ENCODE measurements at regions not wholly inside any gene's neighbourhood (a gene's known extent, or its start where the extent isn't known, plus 50 kb on each side); places are given as distances from the start of the nearest gene placed in this dataset.
A peak's percentile ranks its signal among the peaks of the same experiment; 100 is the strongest.

DNA sequence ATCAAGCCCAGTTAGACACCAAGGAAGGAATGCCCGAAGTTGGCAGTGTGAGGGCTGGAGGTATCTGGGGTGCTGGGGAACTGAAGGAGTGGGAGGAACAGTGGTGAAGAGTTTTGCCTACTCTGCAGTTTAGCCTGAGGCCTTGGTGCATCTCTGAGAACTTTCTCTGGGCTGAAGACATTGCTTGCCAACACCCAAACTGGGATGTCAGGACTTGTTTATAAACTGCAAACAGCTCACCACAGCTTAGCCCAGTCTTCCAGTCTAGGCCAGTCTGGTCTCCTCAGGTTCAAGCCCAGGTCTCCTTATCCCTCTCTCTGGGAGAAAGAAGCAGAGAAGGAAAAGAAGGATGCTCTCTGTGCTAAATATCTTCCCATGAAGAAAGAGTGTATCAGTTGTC lies 68.0 kb upstream of the BOC start:
- no peak for TF ChIP-seq EP300 (IDR thresholded peaks at IDR 0.05)
- no peak for TF ChIP-seq POLR2A (IDR thresholded peaks at IDR 0.05)
- Histone ChIP-seq H3K27ac (no peak overlapping the region), H3K27me3 (no peaks in the 10 kb centered on the region), H3K9me3 (no peaks in the 10 kb centered on the region), H3K4me1 (peaks cover 0 to 13% (median 0%) of the 10 kb centered on the region in 4 donors), H3K36me3 (no peaks in the 10 kb centered on the region), H3K4me3 (no peak overlapping the region)
- DNase-seq (ENCODE audit: low spot score in 2 of 2): no peak
- 84 to 100% methylated on average over 1 of the region's 1 CpG for WGBS, 2 donors

DNA sequence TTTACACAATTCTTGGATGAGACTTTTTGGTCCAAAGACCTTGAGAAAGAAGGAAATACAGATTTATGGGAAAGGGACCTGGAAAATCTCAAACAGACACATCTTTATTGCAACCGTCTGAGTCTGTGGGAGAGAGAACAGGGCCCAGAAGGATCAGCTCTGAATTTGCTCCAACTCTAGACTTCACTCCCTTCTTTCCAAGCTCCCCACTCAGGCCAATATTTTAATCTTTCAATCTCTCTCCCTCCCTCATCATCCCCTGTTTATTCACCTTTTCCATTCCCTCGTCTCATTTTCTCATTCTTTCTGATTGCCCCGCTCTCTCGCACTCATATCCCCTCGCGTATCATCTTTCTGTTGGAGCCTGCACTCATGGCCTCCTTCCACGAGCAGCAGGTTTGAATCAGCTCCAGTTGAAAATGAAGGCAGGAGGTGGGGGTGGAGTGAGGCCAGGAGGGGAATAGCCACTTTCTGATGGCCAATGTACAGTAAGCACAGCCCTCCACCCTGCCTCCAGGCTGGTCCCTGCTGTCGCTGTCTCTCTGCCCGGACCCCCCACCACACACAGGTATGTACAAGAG lies 63.6 kb upstream of the BOC start:
- TF ChIP-seq POLR2A (IDR thresholded peaks at IDR 0.05) (no peak), EP300 (IDR thresholded peaks at IDR 0.05) (peak in 1 of 2 donors; percentile 15)
- no peaks in the 10 kb centered on the region for H3K36me3 ChIP-seq
- peaks cover 0 to 33% (median 0%) of the 10 kb centered on the region in 4 donors for H3K4me1 ChIP-seq
- DNase-seq (ENCODE audit: low spot score in 2 of 2): peak in 1 of 2 donors; percentile 36
- H3K4me3 ChIP-seq: no peak overlapping the region
- no peaks in the 10 kb centered on the region for H3K9me3 ChIP-seq
- H3K27ac ChIP-seq: peak overlapping the region in 2 of 4 donors; percentile 52 to 56
- WGBS, 2 donors: 56 to 79% methylated on average over 9 of the region's 9 CpGs
- H3K27me3 ChIP-seq: no peaks in the 10 kb centered on the region

GRCh38 chr3:113148284-113148683 lies 63.1 kb upstream of the BOC start:
- no peak overlapping the region for H3K4me3 ChIP-seq
- 25 to 59% methylated on average over 4 of the region's 4 CpGs for WGBS, 2 donors

GRCh38 chr3:113150250-113150649 lies 61.1 kb upstream of the BOC start:
- Histone ChIP-seq H3K9me3 (no peaks in the 10 kb centered on the region), H3K27ac (peak overlapping the region in 2 of 4 donors; percentile 34 to 72), H3K27me3 (no peaks in the 10 kb centered on the region), H3K4me3 (no peak overlapping the region), H3K4me1 (peaks cover 0 to 45% (median 0%) of the 10 kb centered on the region in 4 donors), H3K36me3 (no peaks in the 10 kb centered on the region)
- TF ChIP-seq POLR2A (IDR thresholded peaks at IDR 0.05) (no peak), EP300 (IDR thresholded peaks at IDR 0.05) (no peak)
- TF ChIP-seq, protein P1, sequence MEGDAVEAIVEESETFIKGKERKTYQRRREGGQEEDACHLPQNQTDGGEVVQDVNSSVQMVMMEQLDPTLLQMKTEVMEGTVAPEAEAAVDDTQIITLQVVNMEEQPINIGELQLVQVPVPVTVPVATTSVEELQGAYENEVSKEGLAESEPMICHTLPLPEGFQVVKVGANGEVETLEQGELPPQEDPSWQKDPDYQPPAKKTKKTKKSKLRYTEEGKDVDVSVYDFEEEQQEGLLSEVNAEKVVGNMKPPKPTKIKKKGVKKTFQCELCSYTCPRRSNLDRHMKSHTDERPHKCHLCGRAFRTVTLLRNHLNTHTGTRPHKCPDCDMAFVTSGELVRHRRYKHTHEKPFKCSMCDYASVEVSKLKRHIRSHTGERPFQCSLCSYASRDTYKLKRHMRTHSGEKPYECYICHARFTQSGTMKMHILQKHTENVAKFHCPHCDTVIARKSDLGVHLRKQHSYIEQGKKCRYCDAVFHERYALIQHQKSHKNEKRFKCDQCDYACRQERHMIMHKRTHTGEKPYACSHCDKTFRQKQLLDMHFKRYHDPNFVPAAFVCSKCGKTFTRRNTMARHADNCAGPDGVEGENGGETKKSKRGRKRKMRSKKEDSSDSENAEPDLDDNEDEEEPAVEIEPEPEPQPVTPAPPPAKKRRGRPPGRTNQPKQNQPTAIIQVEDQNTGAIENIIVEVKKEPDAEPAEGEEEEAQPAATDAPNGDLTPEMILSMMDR (IDR thresholded peaks at IDR 0.05): no peak
- DNase-seq (ENCODE audit: low spot score in 2 of 2): no peak
- WGBS, 2 donors: 80 to 89% methylated on average over 5 of the region's 5 CpGs

More at GRCh38 chr3:113148284-113148683, 63.1 kb upstream of the BOC start:
- Histone ChIP-seq H3K27ac (peak overlapping the region in 2 of 4 donors; percentile 52 to 56), H3K36me3 (no peaks in the 10 kb centered on the region), H3K27me3 (no peaks in the 10 kb centered on the region), H3K9me3 (no peaks in the 10 kb centered on the region), H3K4me1 (peaks cover 0 to 34% (median 0%) of the 10 kb centered on the region in 4 donors)
- TF ChIP-seq, protein P1 (IDR thresholded peaks at IDR 0.05): no peak
- TF ChIP-seq POLR2A (IDR thresholded peaks at IDR 0.05) (no peak), EP300 (IDR thresholded peaks at IDR 0.05) (no peak)
- no peak for DNase-seq (ENCODE audit: low spot score in 2 of 2)

- H3K9me3 ChIP-seq: no peaks in the 10 kb centered on the region
- H3K4me1 ChIP-seq: peaks cover 0 to 46% (median 0%) of the 10 kb centered on the region in 4 donors
- no peaks in the 10 kb centered on the region for H3K36me3 ChIP-seq
- DNase-seq (ENCODE audit: low spot score in 2 of 2): no peak
- WGBS, 2 donors: 45 to 49% methylated on average over 6 of the region's 6 CpGs
- peak overlapping the region in 3 of 4 donors; percentile 34 to 72 (median 71) for H3K27ac ChIP-seq
- no peak overlapping the region for H3K4me3 ChIP-seq
- H3K27me3 ChIP-seq: no peaks in the 10 kb centered on the region
- TF ChIP-seq EP300 (IDR thresholded peaks at IDR 0.05) (peak in 1 of 2 donors; percentile 11), POLR2A (IDR thresholded peaks at IDR 0.05) (no peak)
- TF ChIP-seq, protein P1 (IDR thresholded peaks at IDR 0.05): no peak
Measured at GRCh38 chr3:113151461-113152031, 59.8 kb upstream of the BOC start.

DNA sequence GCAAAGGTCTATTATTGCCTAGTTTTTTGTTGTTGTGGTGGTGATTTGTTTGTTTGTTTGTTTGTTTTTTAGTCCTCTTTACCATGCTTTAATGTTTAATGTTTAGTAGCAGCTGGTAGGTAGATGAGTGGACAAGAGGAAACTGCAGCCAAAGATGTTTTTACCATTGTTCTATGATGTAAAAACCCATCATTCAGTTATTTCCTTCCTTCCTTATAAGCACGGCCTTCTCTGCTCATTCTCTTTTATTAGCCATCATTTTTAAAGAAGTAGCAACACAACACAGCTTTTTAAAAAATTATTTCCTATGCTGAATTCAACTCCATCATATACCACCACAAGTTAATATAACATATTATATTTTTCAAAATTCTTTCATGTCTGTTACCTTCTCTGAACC lies 58.5 kb upstream of the BOC start:
- H3K27ac ChIP-seq: peak overlapping the region in 1 of 4 donors; percentile 46
- no peak for TF ChIP-seq POLR2A (IDR thresholded peaks at IDR 0.05)
- no peak for TF ChIP-seq EP300 (IDR thresholded peaks at IDR 0.05)
- TF ChIP-seq, protein P1 (IDR thresholded peaks at IDR 0.05): no peak
- H3K4me1 ChIP-seq: peaks cover 0 to 51% (median 0%) of the 10 kb centered on the region in 4 donors
- no peaks in the 10 kb centered on the region for H3K9me3 ChIP-seq
- H3K27me3 ChIP-seq: no peaks in the 10 kb centered on the region
- no peak for DNase-seq (ENCODE audit: low spot score in 2 of 2)
- no peaks in the 10 kb centered on the region for H3K36me3 ChIP-seq
- H3K4me3 ChIP-seq: no peak overlapping the region
- 30 to 45% methylated on average over 1 of the region's 1 CpG for WGBS, 2 donors

All from tibial nerve (tissue), 4 donors.